Germinal center (tissue), 1 donor: ENCODE measurements at regions not wholly inside any gene's neighbourhood (a gene's known extent, or its start where the extent isn't known, plus 50 kb on each side); places are given as distances from the start of the nearest gene placed in this dataset.

Experiments
- DNase-seq: peaks from one replicate; pipeline ENCODE4 v3.0.0; 2012; ENCODE audit warnings: mixed read lengths, low spot score

DNA sequence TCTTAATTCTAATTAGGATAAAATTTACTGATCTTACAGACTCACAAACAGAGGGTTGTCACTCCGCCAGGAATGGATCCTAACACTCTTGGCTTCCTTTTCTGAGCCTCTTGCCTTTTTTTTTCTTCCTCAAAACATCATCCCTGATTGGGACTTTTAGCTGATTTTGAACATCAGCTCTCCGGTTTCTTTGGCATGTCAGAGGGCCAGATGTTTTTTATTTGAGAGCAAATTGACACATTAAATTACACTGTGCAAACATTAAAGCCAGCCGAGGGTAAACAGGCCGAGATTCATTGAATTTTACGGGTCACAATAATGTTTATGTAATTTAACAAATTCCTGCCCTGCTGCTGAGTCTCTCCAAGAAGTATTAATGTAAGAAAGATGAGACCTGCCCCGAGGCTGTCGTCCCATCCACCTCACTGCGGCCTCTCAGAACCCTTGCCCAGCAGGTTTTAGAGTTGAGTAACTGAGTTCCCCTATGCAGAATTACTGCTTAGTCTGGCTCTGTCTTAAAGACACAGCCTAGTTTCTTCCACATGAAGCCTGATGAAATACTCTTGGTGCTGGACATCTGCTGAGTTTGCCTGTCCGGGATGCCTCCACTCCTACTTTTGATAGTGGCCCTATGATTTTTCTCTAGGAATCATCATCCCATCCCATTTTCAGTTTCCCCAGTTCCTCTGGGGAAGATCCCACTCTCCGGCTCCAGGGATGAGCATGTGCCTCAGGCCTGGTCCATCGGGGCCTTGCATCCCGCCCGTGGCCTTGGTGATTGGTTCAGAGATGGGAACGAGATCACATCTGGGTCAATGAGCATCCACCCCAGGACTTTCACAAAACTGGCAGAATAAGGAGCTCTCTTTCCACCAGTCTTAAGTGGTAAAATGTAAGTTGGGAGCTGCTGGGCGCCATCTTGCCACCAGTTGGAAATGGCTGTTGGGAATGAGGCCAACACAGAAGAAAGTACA, 226.6 kb upstream of the TLE3 start:
- DNase-seq: no peak

DNA sequence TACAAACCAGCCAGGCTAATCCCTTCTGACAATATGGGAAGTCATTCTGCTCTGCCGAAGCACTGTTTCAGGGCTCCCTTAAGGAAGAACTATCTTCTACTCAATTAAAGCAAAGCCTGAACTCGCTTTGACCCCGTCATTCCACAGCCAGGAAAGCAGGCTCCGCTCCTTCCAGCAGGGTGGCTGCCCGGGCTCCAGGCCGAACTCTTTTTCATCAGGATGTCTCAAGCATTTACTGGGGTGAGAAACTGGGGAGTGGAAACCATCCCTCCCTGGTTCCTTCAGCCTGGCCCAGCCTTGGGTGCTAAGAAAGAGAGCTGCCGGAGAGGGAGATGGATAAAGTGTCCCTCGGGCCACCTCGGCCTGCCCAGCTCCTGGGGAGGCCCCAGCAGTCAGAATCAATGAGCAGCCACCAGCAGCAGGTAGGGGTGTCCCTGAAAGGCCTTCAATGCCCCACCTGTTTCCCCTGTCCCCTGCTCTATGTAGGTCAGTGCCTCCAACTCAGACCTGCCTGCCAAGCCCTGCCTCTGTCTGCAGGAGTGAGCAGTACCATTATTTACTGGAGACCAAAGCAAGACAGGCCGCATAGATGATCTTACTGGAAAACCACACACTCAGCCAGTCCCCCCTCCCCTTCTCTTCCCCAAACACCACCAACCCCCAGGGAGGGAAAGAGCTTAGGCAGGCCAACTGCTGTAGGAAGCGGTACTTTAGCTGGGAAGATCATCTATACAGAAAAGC, 225.6 kb upstream of the TLE3 start:
- DNase-seq: no peak

DNA sequence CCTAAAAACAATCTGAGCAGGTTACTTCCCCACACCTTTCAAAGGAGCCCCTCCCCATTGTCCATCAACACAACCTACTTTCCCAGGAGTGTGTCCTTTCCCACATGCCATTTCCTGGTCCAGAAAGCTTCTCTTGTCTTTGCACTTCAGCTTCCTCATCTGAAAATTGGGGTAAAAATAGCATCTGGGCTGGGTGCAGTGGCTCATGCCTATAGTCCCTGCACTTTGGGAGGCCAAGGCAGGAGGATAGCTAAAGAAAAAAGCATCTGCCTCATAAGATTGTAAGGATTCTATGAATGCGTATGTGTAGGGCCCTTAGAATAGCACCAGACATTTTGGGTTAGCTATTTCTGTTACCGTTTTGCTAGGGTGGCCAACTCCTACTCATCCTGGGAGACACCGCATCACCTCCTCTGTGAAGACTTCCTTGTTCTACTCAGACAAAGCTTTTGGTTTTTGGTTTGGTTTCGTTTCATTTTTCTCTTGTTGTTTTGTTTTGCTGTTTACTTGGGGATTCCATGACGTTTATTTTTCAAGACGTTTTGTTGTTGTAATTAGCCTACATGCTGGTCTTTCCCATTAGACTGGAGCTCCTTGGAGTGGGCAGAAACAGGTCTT, 224.4 kb upstream of the TLE3 start:
- DNase-seq: peak; percentile 52

DNA sequence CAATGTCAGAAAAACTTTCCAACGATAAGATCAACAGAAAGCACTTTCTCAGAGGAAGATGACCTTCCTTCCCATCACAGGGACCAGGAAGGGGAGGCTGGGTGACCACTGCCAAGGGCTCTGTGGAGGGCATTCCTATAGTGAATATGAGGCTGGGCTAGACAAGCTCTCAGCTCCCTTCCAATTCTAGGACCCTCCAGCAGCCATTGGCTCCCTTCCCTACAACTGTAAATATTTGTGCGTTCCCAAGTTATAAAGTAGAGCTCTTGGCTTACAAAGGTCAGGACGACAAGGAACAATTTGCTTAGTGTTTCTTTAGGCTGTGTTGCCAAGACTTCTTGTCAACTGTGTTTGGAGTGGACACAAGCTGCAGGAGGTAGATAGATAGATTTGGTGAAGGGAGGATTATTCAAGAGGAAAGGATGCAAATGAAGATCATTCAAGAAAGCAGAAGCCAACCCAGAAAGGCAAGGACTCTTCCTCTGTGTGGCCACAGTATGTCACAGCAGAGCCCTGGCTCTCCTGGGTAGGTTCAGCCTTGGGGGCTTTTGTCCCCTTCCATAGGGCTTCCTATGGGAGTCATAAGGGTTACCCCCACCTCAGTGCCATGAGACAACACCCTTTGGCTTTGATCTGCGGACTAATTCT, 223.6 kb upstream of the TLE3 start:
- peak; percentile 63 for DNase-seq

DNA sequence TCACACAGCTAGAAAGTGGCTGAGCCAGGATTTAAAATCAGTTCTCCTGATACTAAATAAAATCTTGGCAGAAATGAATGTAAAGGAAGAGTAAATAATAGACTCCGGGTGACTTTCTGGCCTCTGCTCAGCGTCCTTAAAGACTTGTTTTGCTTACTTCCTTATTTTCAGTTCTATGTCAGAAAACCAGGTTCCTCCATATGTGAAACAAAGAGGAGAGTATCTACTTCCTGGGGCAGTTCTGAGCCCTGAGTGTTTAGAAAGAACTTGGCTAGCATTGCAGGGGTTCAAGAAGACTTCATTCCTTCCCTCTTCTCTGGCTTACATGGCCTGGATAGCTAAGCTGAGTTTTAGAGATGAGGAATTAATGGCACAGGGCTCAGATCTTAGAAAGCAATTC, 222.8 kb upstream of the TLE3 start:
- DNase-seq: peak; percentile 55

DNA sequence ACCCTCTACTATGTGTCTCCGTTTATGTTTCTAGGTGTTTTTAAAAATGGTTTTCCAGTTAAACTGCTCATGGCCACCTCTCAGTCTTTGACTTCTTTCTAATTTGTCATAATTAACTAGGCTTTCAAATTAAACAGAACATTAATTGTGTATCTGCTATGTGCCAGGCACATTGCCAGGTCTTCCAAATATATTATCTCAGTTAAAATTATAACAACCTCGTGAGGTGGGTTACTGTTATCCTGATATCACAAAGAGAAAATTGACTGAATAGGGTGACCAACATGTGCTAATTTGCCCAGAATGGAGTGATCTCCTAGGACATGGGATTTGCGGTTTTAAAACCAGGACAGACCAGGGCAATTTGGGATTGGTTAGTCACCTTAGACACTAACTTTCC, 222.4 kb upstream of the TLE3 start:
- DNase-seq: no peak

DNA sequence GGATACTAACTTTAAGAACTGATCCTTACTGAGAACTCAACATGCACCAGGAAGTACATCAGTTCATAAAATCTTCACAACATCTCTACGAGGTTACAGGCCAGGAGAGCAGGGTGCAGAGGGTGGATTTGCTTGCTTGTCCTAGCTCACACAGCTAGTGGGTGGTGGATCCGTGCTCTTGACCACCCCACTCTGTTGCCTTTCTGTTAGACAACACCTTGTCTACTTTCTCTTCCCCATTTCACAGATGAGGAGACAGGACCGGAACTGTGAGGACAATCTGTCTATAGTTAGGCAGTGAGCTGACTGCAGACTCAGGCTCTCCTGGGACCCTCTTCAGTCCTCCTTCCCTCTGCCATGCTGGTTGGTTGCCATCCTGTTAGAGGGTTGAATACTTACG, 221.7 kb upstream of the TLE3 start:
- DNase-seq: peak; percentile 73

DNA sequence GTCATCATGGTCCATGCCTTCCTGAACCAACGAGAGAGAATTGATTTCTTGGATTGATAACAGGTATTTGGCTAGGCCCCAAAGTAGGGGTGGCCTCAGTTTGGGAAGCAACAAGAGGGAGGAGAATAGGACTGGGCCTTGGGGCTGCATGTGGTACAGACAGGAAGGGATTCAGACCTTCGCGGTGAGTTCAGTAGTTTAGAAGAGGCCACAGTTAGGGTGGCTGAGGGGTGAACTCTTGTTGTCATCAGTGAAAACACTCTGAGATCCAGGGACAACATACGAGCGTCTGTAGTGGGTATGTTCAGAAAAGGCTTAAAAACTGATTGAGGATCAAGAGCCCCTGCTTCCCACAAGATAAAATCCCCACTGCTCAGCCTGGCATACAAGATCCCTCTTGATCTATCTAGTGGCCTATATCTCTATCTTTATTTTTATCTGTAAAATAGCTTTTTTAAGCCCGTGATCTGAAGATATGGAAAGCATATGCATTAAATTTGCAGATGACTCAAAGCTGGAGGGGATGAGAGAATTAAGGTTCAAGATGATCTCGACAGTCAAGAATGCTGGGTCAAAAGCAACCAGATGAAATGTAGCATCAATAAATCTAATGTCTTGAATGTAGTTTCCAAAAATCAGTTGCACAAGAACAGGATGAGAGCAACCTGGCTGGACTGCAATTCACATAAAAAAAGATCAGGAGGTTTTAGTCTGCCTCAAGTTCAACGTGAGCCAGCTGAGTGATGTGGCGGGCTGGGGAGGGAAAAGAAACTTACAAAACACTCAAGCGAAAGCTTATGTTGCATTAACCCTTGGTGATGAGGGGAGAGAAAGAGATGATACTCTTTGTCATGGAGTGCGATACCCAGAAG, 221.1 kb upstream of the TLE3 start:
- no peak for DNase-seq

DNA sequence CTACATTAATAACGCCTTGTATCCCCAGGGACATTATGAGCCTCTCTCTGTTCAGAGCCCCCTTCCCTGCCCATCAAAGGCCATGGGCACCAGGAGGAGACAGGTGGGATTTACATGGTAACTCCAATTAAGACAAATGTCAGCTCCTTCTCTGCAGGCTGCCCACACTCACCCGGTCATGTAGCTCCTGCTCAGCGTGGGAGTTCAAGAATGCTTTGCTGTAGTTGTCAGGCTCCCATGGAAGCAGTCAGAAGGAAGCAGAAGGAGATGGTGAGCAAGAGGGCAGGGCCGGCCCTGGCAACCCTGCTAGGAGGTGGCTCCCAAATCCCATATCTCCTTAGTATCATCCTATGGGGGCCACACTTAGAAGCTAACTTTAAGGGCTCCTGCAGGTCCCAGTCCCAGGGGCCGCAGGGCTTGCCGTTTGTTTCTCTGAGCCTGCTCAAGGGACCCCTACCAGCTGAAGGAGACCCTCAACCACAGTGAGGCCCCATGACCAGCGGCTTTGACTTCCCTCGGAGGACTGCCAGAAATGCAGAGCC, 218.4 kb upstream of the TLE3 start:
- DNase-seq: no peak

DNA sequence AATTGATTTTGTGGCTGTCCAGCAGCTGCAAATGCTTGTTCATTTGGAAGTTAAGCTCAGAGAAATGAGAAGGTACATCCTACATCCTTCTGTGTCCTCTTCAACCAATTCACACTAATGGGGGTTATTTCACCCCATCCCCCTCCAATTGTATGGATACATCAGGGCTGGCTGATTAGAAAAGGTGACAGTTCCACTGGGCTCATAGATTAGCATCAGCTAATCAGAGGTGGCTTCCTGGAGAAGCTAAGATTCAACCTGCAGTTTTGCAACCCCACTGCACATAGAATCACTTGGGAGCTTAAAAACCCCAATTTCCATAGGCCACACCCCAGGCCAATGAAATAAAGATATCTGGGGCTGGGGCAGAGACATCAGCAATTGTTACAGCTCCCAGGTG, 217.7 kb upstream of the TLE3 start:
- DNase-seq: no peak

DNA sequence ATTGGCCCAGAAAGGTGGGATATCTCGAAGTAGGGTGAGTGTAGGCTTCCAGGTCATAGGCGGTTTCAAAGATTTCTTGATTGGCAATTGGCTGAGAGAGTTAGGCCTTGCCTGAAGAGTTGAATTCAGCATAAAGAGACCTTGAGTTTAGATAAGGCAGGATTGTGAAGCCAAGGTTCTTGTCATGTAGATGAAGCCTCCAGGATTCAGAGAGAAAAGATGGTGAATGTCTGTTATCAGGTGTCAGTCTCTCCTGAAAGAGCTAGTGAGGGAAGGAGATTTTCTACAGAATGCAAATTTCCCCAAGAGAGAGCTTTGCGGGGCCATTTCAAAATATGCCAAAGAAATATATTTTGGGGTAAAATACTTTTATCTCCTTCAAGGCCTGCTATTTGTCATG, 217.0 kb upstream of the TLE3 start:
- no peak for DNase-seq

DNA sequence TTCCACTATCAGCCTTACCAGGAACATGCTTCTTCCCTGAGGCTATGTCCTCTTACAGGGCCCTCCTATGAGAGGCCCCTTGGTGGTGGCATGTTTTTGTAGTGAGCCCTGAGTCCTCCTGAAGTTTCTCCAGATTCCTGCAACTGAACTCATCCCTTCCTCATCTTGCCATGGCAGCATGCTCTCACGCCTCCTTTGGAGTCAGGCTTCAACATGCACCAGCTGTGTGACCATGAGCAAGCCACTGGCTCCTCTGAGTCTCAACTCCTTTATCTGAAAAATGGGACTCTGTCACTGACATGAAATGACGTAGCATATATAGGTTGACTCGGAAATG, 216.3 kb upstream of the TLE3 start:
- DNase-seq: no peak

DNA sequence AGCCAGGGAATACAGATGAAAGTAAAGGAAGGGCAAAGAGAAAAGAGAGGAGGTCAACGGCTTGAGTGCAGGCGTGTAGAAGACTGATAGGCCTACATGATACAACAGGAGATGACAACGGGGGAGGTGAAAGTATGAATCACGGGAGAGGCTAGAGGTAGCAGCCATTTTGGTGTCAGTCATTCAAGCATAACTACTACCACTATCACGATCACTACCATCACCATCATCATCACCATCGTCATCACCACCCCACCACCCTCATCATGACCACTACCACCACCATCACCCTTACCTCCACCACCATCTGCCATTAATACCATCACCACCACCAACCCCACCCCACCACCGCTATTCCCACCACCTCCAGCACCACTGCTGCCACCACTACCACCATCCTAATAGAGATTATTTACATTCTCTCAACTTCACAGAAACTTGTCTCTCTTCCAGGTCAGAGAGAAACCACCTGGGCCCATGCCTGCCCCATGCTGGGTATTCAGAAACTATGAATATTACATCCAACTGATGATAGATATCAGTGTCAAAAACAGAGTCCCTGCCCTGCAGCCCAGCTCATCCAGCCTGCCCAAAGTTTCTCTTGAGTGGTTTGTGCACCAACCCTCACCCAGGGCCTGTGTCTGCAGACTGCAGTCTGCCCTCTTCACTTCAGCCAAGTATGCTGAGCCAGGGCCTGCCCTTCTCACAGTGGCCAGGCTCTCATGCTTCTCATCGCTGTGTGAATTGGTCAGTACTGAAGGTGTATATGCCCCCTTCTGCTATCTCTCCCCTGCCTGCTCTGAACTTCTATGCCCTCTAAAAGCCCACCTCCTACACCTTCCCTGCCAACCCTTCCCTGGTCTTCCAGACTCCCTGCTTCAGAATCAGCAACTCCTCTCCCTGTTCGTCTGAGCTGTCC, 215.6 kb upstream of the TLE3 start:
- DNase-seq: no peak

DNA sequence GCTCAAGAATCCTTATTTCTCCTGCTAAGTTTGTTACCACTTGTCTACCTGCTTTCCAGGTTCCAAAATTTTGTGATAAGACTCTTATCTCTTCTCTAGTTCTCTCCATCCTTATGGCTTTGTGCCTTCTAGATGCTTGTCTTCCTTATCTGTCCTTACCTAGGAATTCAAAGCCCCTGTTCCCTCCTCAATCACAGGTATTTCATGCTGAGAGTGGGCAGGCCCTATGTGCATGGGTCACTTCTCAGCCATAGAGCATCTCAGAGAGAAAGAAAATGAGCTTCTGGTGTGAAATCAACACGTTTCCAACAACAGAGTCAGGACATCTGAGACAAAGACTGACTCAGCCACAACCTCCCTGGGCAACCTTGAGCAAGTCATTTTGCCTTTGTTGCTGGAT, 214.1 kb upstream of the TLE3 start:
- DNase-seq: no peak

DNA sequence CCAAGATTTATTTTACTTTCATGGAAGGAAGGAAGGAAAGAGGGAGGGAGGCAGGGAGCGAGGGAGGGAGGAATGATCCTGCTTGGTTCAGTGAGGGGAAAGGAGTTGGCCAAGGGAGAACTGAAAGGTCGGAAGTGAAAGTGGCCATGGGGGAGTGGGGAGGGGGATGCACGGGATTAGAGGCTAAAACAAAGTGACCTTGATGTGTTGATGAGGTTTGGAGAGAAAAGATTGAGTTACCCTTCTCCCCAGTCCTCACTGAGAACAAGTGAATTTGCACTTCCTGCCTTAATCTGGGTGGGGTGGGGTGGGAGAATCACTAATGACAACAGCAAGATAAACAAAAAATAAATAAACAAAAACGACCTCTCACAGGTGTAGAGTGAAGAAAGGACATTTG, 212.0 kb upstream of the TLE3 start:
- no peak for DNase-seq

DNA sequence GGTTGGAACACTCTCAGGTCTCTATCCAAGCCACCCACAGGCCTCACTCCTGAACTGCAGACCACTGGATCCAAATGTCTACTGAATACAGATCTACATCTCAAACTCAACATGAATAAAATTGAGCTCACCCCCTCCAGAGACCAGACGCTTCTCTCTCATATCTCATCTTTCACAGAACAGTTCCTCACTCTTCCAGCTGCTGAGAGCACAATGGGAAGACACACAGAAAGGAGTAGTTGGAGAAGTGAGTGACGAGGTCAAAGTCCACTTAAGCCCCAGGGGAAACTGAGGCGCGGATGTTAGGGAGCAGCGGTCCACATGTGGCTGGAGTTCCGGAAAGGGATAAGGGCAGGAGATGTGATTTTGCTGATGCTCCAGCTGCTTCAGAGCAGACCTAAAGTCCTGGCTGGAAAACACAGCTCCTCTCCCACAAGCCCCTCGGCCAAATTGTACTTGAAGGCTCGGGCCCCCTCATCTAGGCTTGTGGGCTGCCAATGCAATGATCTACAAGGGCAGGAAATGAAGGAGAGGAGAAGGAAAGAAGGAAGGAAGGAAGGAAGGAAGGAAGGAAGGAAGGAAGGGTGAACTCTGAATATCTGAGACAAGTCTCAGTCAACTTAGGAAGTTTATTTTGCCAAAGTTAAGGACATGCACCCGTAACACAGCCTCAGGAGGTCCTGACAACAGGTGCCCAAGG, 211.2 kb upstream of the TLE3 start:
- no peak for DNase-seq

DNA sequence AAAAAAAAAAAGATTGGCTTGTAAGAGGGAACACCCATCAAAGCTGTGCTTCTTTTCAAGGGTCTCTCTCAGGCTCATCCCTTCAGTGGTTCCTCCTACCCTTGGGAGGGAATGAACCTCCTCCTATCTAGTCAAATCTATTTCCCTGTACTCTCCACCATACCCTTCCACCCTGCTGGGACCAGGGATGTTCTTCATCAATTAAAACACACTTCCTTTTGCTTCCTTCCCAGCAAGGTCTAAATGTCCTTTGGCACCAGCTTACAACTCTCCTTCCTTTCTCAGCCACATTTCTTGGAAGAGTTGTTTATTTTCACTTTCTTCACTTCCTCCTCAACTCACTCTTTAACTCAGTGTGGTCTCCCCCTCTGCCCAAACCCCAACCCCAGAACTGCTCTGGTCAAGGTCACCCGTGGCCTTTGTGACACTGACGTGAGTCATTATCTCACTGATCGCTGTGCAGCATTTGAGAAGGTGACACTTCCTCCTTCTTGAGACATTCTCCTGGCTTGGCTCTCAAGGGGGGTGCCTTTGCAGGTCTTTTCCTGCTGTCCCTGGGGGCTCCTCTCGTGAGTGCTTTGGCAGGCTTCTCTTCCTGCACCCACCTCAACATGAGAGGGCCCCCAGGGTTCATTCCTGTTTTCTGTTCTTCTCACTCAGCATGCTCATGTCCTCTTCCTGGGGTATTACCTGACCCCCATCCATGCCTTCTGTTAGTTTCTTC, 210.5 kb upstream of the TLE3 start:
- DNase-seq: peak; percentile 61

DNA sequence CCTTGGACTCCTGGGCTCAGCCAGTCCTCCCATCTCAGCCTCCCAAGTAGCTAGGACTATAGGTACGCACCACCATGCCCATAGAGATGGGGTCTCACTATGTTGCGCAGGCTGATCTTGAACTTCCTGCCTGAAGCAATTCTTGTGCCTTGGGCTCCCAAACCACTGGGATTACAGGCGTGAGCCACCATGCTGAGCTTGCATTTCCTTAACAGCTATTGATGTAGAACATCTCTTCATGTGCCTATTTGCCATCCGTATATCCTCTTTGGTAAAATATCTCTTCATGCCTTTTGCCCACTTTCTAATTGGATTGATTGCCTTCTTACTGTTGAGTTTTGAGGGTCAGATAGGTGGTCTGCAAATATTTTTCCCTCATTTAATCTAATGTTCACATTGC, 208.9 kb upstream of the TLE3 start:
- no peak for DNase-seq

DNA sequence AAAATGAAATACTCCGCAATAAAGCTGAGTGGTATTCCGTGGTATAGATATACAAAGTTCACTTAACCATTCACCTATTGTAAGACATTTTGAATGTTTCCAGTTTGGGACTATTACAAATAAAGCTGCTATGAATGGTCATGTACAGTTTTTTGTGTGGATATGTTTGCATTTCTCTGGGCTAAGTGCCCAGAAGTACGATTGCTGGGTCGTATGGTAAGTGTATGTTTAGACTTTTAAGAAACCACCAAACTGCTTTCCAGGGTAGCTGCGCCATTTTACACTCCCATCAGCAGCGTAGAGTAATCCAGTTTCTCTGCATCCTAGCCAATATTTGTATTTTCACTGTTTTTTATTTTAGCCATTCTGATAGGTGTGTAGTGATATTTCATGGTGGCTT, 208.4 kb upstream of the TLE3 start:
- DNase-seq: no peak
